HG03135 (cell line): ENCODE measurements at regions not wholly inside any gene's neighbourhood (a gene's known extent, or its start where the extent isn't known, plus 50 kb on each side); places are given as distances from the start of the nearest gene placed in this dataset.

Experiments used
- ATAC-seq: cut with Tn5 transposase; IDR thresholded peaks from one replicate; pipeline ENCODE4 v1.9.1; 2021; ENCODE audit warnings: mild to moderate bottlenecking, moderate library complexity; ENCODE audit not compliant: unreplicated experiment

- no peak for ATAC-seq
Measured at GRCh38 chr13:63129995-63130394, 1714.3 kb upstream of the PCDH20 start.

- no peak for ATAC-seq
Measured at GRCh38 chr13:63128716-63129115, 1713.1 kb upstream of the PCDH20 start.

- no peak for ATAC-seq
Measured at GRCh38 chr13:63124863-63125262, 1709.2 kb upstream of the PCDH20 start.

- no peak for ATAC-seq
Measured at GRCh38 chr13:63120883-63121282, 1705.2 kb upstream of the PCDH20 start.

GRCh38 chr13:63117710-63118109 lies 1702.1 kb upstream of the PCDH20 start:
- ATAC-seq: no peak

GRCh38 chr13:63112799-63113395 lies 1697.2 kb upstream of the PCDH20 start:
- no peak for ATAC-seq

- no peak for ATAC-seq
Measured at GRCh38 chr13:63110466-63110865, 1694.8 kb upstream of the PCDH20 start.

GRCh38 chr13:63107179-63107943 lies 1691.7 kb upstream of the PCDH20 start:
- no peak for ATAC-seq

GRCh38 chr13:63094717-63095116 lies 1679.1 kb upstream of the PCDH20 start:
- ATAC-seq: no peak

GRCh38 chr13:63093907-63094469 lies 1678.3 kb upstream of the PCDH20 start:
- ATAC-seq: no peak

- ATAC-seq: no peak
Measured at GRCh38 chr13:63092456-63092855, 1676.8 kb upstream of the PCDH20 start.

- no peak for ATAC-seq
Measured at GRCh38 chr13:63090524-63090923, 1674.9 kb upstream of the PCDH20 start.

- ATAC-seq: no peak
Measured at GRCh38 chr13:63088226-63088625, 1672.6 kb upstream of the PCDH20 start.

GRCh38 chr13:63086286-63086685 lies 1670.6 kb upstream of the PCDH20 start:
- no peak for ATAC-seq

GRCh38 chr13:63085851-63086250 lies 1670.2 kb upstream of the PCDH20 start:
- no peak for ATAC-seq

- ATAC-seq: no peak
Measured at GRCh38 chr13:63081400-63082014, 1665.9 kb upstream of the PCDH20 start.

- ATAC-seq: no peak
Measured at GRCh38 chr13:63075126-63075525, 1659.5 kb upstream of the PCDH20 start.

- no peak for ATAC-seq
Measured at GRCh38 chr13:63050287-63050686, 1634.6 kb upstream of the PCDH20 start.

- ATAC-seq: no peak
Measured at GRCh38 chr13:63048653-63049052, 1633.0 kb upstream of the PCDH20 start.

GRCh38 chr13:63044589-63045313 lies 1629.1 kb upstream of the PCDH20 start:
- ATAC-seq: no peak

GRCh38 chr13:63042686-63043085 lies 1627.0 kb upstream of the PCDH20 start:
- no peak for ATAC-seq
